Keratinocyte (primary cell): ENCODE measurements at regions not wholly inside any gene's neighbourhood (a gene's known extent, or its start where the extent isn't known, plus 50 kb on each side); places are given as distances from the start of the nearest gene placed in this dataset.

Source experiments
- DNase-seq: peaks from one replicate; pipeline ENCODE4 v3.0.0-alpha.2; 2011; ENCODE audit warnings: low read depth, missing footprints, low spot score
- FAIRE-seq: peaks from 2 replicates; lab custom pipeline; 2011; peaks lifted over from hg19 to GRCh38; lab: Jason Lieb, UNC
- H2AFZ ChIP-seq: 2 replicates; pipeline ENCODE4 v1.6.0; 2012; ENCODE audit warnings: low read length, control low read depth, inconsistent platforms; ENCODE audit not compliant: control insufficient read depth
- H3K27ac ChIP-seq: 2 replicates; pipeline ENCODE4 v1.5.1; 2011; ENCODE audit warnings: low read length; ENCODE audit not compliant: control insufficient read depth, insufficient read depth
- H3K27me3 ChIP-seq: 3 replicates; pipeline ENCODE4 v1.6.0; 2011; ENCODE audit warnings: low read length; ENCODE audit not compliant: control insufficient read depth, insufficient read depth; ENCODE audit errors: extremely low read depth
- H3K36me3 ChIP-seq, 2 experiments: 2 replicates in 1 of 2; 3 replicates in 1 of 2; pipeline ENCODE4 v1.5.1; 2011; ENCODE audit warnings: low read length in 2 of 2, mild to moderate bottlenecking in 1 of 2; ENCODE audit not compliant: control insufficient read depth in 2 of 2, insufficient read depth in 2 of 2; ENCODE audit errors: extremely low read depth in 1 of 2
- H3K4me1 ChIP-seq: 3 replicates; pipeline ENCODE4 v1.5.1; 2011; ENCODE audit warnings: low read length; ENCODE audit not compliant: control insufficient read depth, insufficient read depth; ENCODE audit errors: extremely low read depth
- H3K4me2 ChIP-seq: 3 replicates; pipeline ENCODE4 v1.6.0; 2011; ENCODE audit warnings: low read depth, low read length; ENCODE audit not compliant: control insufficient read depth, insufficient read depth; ENCODE audit errors: extremely low read depth
- H3K4me3 ChIP-seq, 3 experiments: fragments of 200-600 bp in 1 of 3; sonication (generic) in 1 of 3; 2 replicates in 2 of 3; 3 replicates in 1 of 3; pipeline ENCODE4 v1.5.1; 2011 to 2016; ENCODE audit warnings: low read length in 3 of 3, mild to moderate bottlenecking in 3 of 3, control low read depth in 2 of 3, inconsistent platforms in 1 of 3, low read depth in 1 of 3, mixed read lengths in 1 of 3, mixed run types in 1 of 3, moderate library complexity in 1 of 3; ENCODE audit not compliant: control insufficient read depth in 2 of 3, insufficient read depth in 2 of 3; ENCODE audit errors: extremely low read depth in 1 of 3
- H3K79me2 ChIP-seq: 2 replicates; pipeline ENCODE4 v1.6.0; 2012; ENCODE audit warnings: low read length; ENCODE audit not compliant: control insufficient read depth, insufficient read depth
- H3K9ac ChIP-seq: 3 replicates; pipeline ENCODE4 v1.6.0; 2011; ENCODE audit warnings: low read length; ENCODE audit not compliant: control insufficient read depth, insufficient read depth; ENCODE audit errors: extremely low read depth
- H3K9me1 ChIP-seq: 3 replicates; pipeline ENCODE4 v1.6.0; 2011; ENCODE audit warnings: low read length; ENCODE audit not compliant: control insufficient read depth, insufficient read depth; ENCODE audit errors: extremely low read depth
- H3K9me3 ChIP-seq: 2 replicates; pipeline ENCODE4 v1.5.1; 2012; ENCODE audit warnings: low read depth, low read length; ENCODE audit not compliant: control insufficient read depth
- H4K20me1 ChIP-seq: 3 replicates; pipeline ENCODE4 v1.6.0; 2011; ENCODE audit warnings: low read length; ENCODE audit not compliant: control insufficient read depth, insufficient read depth; ENCODE audit errors: extremely low read depth
- CTCF ChIP-seq, 3 experiments: IDR thresholded peaks in 1 of 3; conservative IDR thresholded peaks in 1 of 3; optimal IDR thresholded peaks in 1 of 3; 2 replicates in 2 of 3; 3 replicates in 1 of 3; pipeline versions ENCODE3 to v1.5.1; 2011; ENCODE audit warnings: low read length in 3 of 3, mild to moderate bottlenecking in 3 of 3, moderate library complexity in 2 of 3, control low read depth in 1 of 3, inconsistent platforms in 1 of 3; ENCODE audit not compliant: insufficient read depth in 2 of 3; ENCODE audit errors: extremely low read depth in 1 of 3
- EZH2 ChIP-seq: IDR thresholded peaks from one replicate; pipeline ENCODE4 v1.6.1; 2012; ENCODE audit warnings: inconsistent platforms, mild to moderate bottlenecking, low read length, moderate library complexity
- dilution Hi-C: fragments of 300-500 bp; cut with MboI; formaldehyde crosslinking; loops from one replicate; pipeline ENCODE4 v1.7.0; 2020; ENCODE audit warnings: low sequenced_read_pairs; ENCODE audit not compliant: extremely low pct_ligation_motif_present

DNA sequence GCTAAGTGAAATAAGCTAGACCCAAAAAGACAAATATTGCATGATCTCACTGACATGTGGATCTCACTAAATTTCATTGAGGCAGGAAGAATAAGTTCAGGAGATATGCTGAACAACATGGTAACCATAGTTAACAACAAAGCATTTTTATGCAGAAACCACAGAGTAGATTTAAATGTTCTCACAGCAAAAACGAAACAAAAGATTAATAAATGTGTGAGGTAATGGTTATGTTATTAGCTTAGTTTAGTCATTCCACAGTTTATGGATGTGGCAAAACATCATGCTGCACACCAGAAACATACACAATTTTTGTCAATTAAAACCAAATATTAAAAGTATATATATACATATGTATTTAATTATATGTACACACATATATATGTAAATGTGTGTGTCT is 765.8 kb downstream of the SLITRK5 start:
- no peaks in the 10 kb centered on the region for H3K9me1 ChIP-seq
- H3K4me2 ChIP-seq: no peak overlapping the region
- DNase-seq (no peak), FAIRE-seq (no peak)
- H3K79me2 ChIP-seq: no peaks in the 10 kb centered on the region
- TF ChIP-seq CTCF (optimal IDR thresholded peaks at IDR 0.05 in 1 of 3, IDR thresholded peaks at IDR 0.05 in 1 of 3, conservative IDR thresholded peaks at IDR 0.05 in 1 of 3; ENCODE audit: extremely low read depth in 1 of 3, insufficient read depth in 2 of 3, low read length in 3 of 3) (no peak), EZH2 (no peak)
- no peaks in the 10 kb centered on the region for H3K27me3 ChIP-seq
- no peaks in the 10 kb centered on the region for H4K20me1 ChIP-seq
- no peaks in the 10 kb centered on the region for H3K36me3 ChIP-seq
- no peak overlapping the region for H3K9ac ChIP-seq
- no peaks in the 10 kb centered on the region for H3K4me1 ChIP-seq
- no peak overlapping the region for H3K27ac ChIP-seq
- H2AFZ ChIP-seq: no peak overlapping the region
- no peaks in the 10 kb centered on the region for H3K9me3 ChIP-seq
- H3K4me3 ChIP-seq: no peak overlapping the region
- dilution Hi-C loops: no loop called here

- Histone ChIP-seq H4K20me1 (no peaks in the 10 kb centered on the region), H3K4me2 (no peak overlapping the region), H3K36me3 (no peaks in the 10 kb centered on the region), H3K4me1 (no peaks in the 10 kb centered on the region), H3K27me3 (no peaks in the 10 kb centered on the region), H3K4me3 (no peak overlapping the region), H3K9me1 (no peaks in the 10 kb centered on the region), H3K79me2 (no peaks in the 10 kb centered on the region), H3K9ac (no peak overlapping the region), H3K27ac (no peak overlapping the region), H3K9me3 (no peaks in the 10 kb centered on the region), H2AFZ (no peak overlapping the region)
- dilution Hi-C loops: no loop called here
- FAIRE-seq: no peak
- TF ChIP-seq CTCF (optimal IDR thresholded peaks at IDR 0.05 in 1 of 3, IDR thresholded peaks at IDR 0.05 in 1 of 3, conservative IDR thresholded peaks at IDR 0.05 in 1 of 3; ENCODE audit: extremely low read depth in 1 of 3, insufficient read depth in 2 of 3, low read length in 3 of 3): no peak
- no peak for TF ChIP-seq EZH2
- no peak for DNase-seq
These were observed 779.3 kb downstream of the SLITRK5 start for GRCh38 chr13:88450515-88450914.
